Progenitor cell of endocrine pancreas (in vitro differentiated cells): ENCODE measurements at regions not wholly inside any gene's neighbourhood (a gene's known extent, or its start where the extent isn't known, plus 50 kb on each side); places are given as distances from the start of the nearest gene placed in this dataset.

Source experiments
- DNase-seq: peaks from one replicate; pipeline ENCODE4 v3.0.0; 2021; ENCODE audit warnings: low spot score; ENCODE audit not compliant: unreplicated experiment
- H3K27ac Mint-ChIP-seq: 2 replicates; pipeline ENCODE4 v1.8.0; 2021; ENCODE audit warnings: mild to moderate bottlenecking, moderate library complexity, mixed read lengths
- H3K27me3 Mint-ChIP-seq: 2 replicates; pipeline ENCODE4 v1.8.0; 2021; ENCODE audit warnings: mixed read lengths
- H3K36me3 Mint-ChIP-seq: 2 replicates; pipeline ENCODE4 v1.8.0; 2022; ENCODE audit warnings: mixed read lengths; ENCODE audit not compliant: insufficient read depth
- H3K4me1 Mint-ChIP-seq: 2 replicates; pipeline ENCODE4 v1.8.0; 2021; ENCODE audit warnings: low read depth, mixed read lengths
- H3K4me3 Mint-ChIP-seq: 2 replicates; pipeline ENCODE4 v1.8.0; 2021; ENCODE audit warnings: low read depth, mild to moderate bottlenecking, moderate library complexity, mixed read lengths
- H3K9me3 Mint-ChIP-seq: 2 replicates; pipeline ENCODE4 v1.8.0; 2021; ENCODE audit warnings: low read depth, mixed read lengths
- TF ChIP-seq, protein P1 (sequence below): fragments of 200-600 bp; sonication (generic); IDR thresholded peaks from one replicate; pipeline ENCODE4 v1.5.0; 2021; ENCODE audit warnings: antibody characterized with exemption, mild to moderate bottlenecking; ENCODE audit not compliant: unreplicated experiment

DNA sequence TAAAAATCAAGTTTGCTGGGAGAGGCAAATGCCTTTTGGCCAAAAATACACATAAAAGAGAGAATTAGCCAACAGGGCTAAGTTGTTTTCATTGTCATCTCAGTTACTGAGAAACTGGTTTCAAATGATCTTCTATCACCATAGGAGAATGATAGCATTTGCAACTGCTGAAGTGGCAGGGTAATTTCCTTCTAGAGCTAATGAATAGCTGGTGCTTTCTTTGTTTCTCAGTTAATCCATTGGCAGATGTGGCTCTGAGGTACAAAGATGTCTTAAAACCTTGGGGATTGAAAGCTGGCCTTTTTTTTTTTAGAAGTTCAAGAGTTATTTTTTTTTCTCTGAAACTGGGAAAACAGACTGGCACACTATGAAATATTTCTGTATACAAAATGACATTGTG, 332.7 kb upstream of the KLF12 start:
- Mint-ChIP-seq H3K4me1 (peaks cover 10% of the 10 kb centered on the region), H3K4me3 (no peak overlapping the region), H3K27me3 (peaks cover 5% of the 10 kb centered on the region), H3K9me3 (no peaks in the 10 kb centered on the region), H3K27ac (no peak overlapping the region), H3K36me3 (no peaks in the 10 kb centered on the region)
- no peak for DNase-seq
- TF ChIP-seq, protein P1, sequence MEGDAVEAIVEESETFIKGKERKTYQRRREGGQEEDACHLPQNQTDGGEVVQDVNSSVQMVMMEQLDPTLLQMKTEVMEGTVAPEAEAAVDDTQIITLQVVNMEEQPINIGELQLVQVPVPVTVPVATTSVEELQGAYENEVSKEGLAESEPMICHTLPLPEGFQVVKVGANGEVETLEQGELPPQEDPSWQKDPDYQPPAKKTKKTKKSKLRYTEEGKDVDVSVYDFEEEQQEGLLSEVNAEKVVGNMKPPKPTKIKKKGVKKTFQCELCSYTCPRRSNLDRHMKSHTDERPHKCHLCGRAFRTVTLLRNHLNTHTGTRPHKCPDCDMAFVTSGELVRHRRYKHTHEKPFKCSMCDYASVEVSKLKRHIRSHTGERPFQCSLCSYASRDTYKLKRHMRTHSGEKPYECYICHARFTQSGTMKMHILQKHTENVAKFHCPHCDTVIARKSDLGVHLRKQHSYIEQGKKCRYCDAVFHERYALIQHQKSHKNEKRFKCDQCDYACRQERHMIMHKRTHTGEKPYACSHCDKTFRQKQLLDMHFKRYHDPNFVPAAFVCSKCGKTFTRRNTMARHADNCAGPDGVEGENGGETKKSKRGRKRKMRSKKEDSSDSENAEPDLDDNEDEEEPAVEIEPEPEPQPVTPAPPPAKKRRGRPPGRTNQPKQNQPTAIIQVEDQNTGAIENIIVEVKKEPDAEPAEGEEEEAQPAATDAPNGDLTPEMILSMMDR, result no peak

DNA sequence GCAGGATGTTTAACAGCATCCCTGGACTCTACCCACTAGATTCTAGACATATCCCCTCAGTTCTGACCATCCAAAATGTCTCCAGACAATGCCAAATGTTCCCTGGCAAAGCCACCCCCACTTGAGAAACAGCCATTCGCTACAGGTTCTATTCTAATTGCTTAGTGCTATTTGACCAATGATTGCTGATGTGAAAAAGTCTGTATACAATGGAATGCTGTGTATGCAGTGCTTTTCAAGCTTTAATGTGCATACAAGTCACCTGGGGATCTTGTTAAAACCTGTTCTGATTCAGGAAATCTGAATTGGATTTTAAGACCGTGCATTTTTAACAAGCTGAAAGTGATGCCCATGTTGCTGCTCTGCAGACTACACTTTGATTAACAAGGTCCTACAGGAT, 331.8 kb upstream of the KLF12 start:
- no peak for DNase-seq
- Mint-ChIP-seq H3K36me3 (no peaks in the 10 kb centered on the region), H3K4me3 (no peak overlapping the region), H3K27ac (no peak overlapping the region), H3K27me3 (peaks cover 5% of the 10 kb centered on the region), H3K4me1 (peaks cover 11% of the 10 kb centered on the region), H3K9me3 (no peaks in the 10 kb centered on the region)
- TF ChIP-seq, protein P1, result no peak

DNA sequence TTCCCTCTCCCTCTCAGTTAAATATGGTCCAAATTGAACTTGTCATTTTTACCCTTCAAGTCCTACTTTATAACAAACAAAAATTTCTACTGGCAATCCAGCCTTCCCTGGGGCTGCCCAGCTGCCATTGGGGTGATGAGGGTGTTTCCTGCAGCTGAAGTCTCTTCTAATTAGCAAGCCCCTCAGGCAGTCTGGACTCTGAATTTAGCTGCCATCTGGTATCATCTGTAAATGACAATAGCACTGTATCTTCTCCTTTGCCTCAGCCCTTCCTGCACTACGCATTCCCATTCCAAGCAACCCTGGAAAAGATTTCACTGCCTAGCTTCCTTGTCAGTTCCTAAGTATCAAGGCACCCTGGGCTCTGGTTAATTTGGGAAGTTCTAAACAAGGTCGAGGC, 331.1 kb upstream of the KLF12 start:
- H3K4me3 Mint-ChIP-seq, result no peak overlapping the region
- peaks cover 12% of the 10 kb centered on the region for H3K4me1 Mint-ChIP-seq
- H3K36me3 Mint-ChIP-seq, result no peaks in the 10 kb centered on the region
- H3K27ac Mint-ChIP-seq, result no peak overlapping the region
- H3K27me3 Mint-ChIP-seq, result peaks cover 5% of the 10 kb centered on the region
- H3K9me3 Mint-ChIP-seq, result no peaks in the 10 kb centered on the region
- TF ChIP-seq, protein P1, result no peak
- DNase-seq, result no peak

DNA sequence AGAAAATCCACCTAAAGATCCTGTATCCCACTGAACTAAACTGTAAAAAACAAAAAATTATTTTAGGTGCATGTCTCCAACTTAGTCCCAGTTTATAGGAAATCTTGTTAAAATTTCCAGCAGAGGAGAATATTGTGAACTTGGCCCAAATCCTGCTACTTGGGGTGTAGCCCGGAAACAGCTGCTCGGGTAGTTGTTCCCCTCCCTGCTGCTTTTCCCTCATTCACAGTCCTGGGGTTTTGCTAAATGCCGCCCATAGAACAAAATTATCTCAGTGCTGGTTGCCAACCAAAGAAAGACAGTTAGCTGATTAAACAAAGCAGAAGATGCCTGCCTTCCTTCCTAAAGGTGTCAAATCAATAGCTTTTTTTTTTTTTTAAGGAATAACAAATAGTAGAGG, 330.5 kb upstream of the KLF12 start:
- Mint-ChIP-seq H3K36me3 (no peaks in the 10 kb centered on the region), H3K4me1 (peaks cover 12% of the 10 kb centered on the region), H3K4me3 (no peak overlapping the region), H3K9me3 (no peaks in the 10 kb centered on the region), H3K27me3 (peaks cover 5% of the 10 kb centered on the region), H3K27ac (no peak overlapping the region)
- TF ChIP-seq, protein P1, result no peak
- no peak for DNase-seq

DNA sequence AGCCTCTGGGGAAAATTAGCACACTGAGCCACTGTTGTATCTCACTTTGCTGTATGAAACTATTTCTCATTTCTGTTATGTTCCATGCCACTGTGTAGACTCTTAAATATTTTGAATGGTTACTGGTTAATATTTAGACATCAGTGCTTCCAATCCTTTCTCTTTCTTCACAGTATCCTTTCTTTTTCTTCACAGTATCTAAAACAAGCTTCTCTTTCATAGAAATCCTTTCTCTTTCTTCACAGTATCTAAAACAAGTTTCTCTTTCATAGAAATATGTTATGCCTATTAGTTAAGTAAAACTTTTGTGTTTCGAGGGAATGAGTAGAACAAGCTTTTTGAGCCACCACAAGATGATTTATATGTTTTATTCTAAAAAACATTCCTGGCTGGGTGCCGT, 326.8 kb upstream of the KLF12 start:
- Mint-ChIP-seq H3K4me1 (peaks cover 6% of the 10 kb centered on the region), H3K27ac (no peak overlapping the region), H3K4me3 (no peak overlapping the region), H3K9me3 (peaks cover 8% of the 10 kb centered on the region), H3K36me3 (no peaks in the 10 kb centered on the region), H3K27me3 (peaks cover 5% of the 10 kb centered on the region)
- no peak for DNase-seq
- TF ChIP-seq, protein P1, result no peak
